ENCODE measurements at regions not wholly inside any gene's neighbourhood (a gene's known extent, or its start where the extent isn't known, plus 50 kb on each side); places are given as distances from the start of the nearest gene placed in this dataset.

- peak in 1 of 2 donors; percentile 51 for ATAC-seq
- no peak for TF ChIP-seq CTCF (IDR thresholded peaks at IDR 0.05 in 4 of 5, conservative IDR thresholded peaks at IDR 0.05 in 1 of 5)
- TF ChIP-seq POLR2A (IDR thresholded peaks at IDR 0.05), result no peak
- in situ Hi-C loops (cut with MboI; ENCODE audit: low sequenced_read_pairs in 4 of 4), result no loop called here
These were observed 279.5 kb upstream of the NR5A2 start for GRCh38 chr1:199747984-199748383.

GRCh38 chr1:199751506-199751905 is 276.0 kb upstream of the NR5A2 start:
- Histone ChIP-seq H3K27me3 (no peaks in the 10 kb centered on the region), H3K27ac (no peak overlapping the region), H3K4me3 (no peak overlapping the region), H3K36me3 (no peaks in the 10 kb centered on the region), H3K4me1 (no peaks in the 10 kb centered on the region), H3K9me3 (no peaks in the 10 kb centered on the region)
- DNase-seq (no peak), ATAC-seq (no peak)
- intact Hi-C loops (cut with DNase I; ENCODE audit: low total_unique reads) (no loop called here), in situ Hi-C loops (cut with MboI; ENCODE audit: low sequenced_read_pairs in 4 of 4) (no loop called here)
- no peak for TF ChIP-seq CTCF (IDR thresholded peaks at IDR 0.05 in 4 of 5, conservative IDR thresholded peaks at IDR 0.05 in 1 of 5)
- TF ChIP-seq POLR2A (IDR thresholded peaks at IDR 0.05), result no peak

More at GRCh38 chr1:199747984-199748383, 279.5 kb upstream of the NR5A2 start:
- Histone ChIP-seq H3K4me3 (peak overlapping the region in 1 of 4 donors; percentile 17), H3K27ac (no peak overlapping the region), H3K9me3 (no peaks in the 10 kb centered on the region), H3K4me1 (no peaks in the 10 kb centered on the region), H3K36me3 (no peaks in the 10 kb centered on the region), H3K27me3 (no peaks in the 10 kb centered on the region)
- peak in 1 of 2 donors; percentile 12 for DNase-seq
- intact Hi-C loops (cut with DNase I; ENCODE audit: low total_unique reads), result no loop called here

GRCh38 chr1:199751962-199752687 is 275.4 kb upstream of the NR5A2 start:
- in situ Hi-C loops (cut with MboI; ENCODE audit: low sequenced_read_pairs in 4 of 4), result no loop called here

GRCh38 chr1:199752688-199753027 is 274.9 kb upstream of the NR5A2 start:
- ATAC-seq, result no peak
- no peak for DNase-seq
- in situ Hi-C loops (cut with MboI; ENCODE audit: low sequenced_read_pairs in 4 of 4) (no loop called here), intact Hi-C loops (cut with DNase I; ENCODE audit: low total_unique reads) (no loop called here)
- TF ChIP-seq POLR2A (IDR thresholded peaks at IDR 0.05) (no peak), CTCF (IDR thresholded peaks at IDR 0.05 in 4 of 5, conservative IDR thresholded peaks at IDR 0.05 in 1 of 5) (no peak)
- Histone ChIP-seq H3K4me1 (no peaks in the 10 kb centered on the region), H3K27ac (no peak overlapping the region), H3K4me3 (no peak overlapping the region), H3K9me3 (no peaks in the 10 kb centered on the region), H3K27me3 (no peaks in the 10 kb centered on the region), H3K36me3 (no peaks in the 10 kb centered on the region)

More at GRCh38 chr1:199751962-199752687, 275.4 kb upstream of the NR5A2 start:
- Histone ChIP-seq H3K27ac (no peak overlapping the region), H3K4me3 (no peak overlapping the region), H3K27me3 (no peaks in the 10 kb centered on the region), H3K36me3 (no peaks in the 10 kb centered on the region), H3K4me1 (no peaks in the 10 kb centered on the region), H3K9me3 (no peaks in the 10 kb centered on the region)
- intact Hi-C loops (cut with DNase I; ENCODE audit: low total_unique reads), result no loop called here
- no peak for ATAC-seq
- TF ChIP-seq POLR2A (IDR thresholded peaks at IDR 0.05) (no peak), CTCF (IDR thresholded peaks at IDR 0.05 in 4 of 5, conservative IDR thresholded peaks at IDR 0.05 in 1 of 5) (no peak)
- no peak for DNase-seq

- TF ChIP-seq CTCF (IDR thresholded peaks at IDR 0.05 in 4 of 5, conservative IDR thresholded peaks at IDR 0.05 in 1 of 5) (no peak), POLR2A (IDR thresholded peaks at IDR 0.05) (no peak)
- Histone ChIP-seq H3K4me1 (no peaks in the 10 kb centered on the region), H3K36me3 (no peaks in the 10 kb centered on the region), H3K9me3 (no peaks in the 10 kb centered on the region), H3K27ac (no peak overlapping the region), H3K27me3 (no peaks in the 10 kb centered on the region), H3K4me3 (no peak overlapping the region)
- intact Hi-C loops (cut with DNase I; ENCODE audit: low total_unique reads), result no loop called here
- ATAC-seq (no peak), DNase-seq (no peak)
- in situ Hi-C loops (cut with MboI; ENCODE audit: low sequenced_read_pairs in 4 of 4), result no loop called here
These were observed 274.0 kb upstream of the NR5A2 start for GRCh38 chr1:199753513-199753912.

Measured in gastrocnemius medialis (tissue), 4 donors.